DMS 273 (cell line): ENCODE measurements at regions not wholly inside any gene's neighbourhood (a gene's known extent, or its start where the extent isn't known, plus 50 kb on each side); places are given as distances from the start of the nearest gene placed in this dataset.

ENCODE experiments used
- DNase-seq: peaks from one replicate; lab custom pipeline; 2025; ENCODE audit not compliant: unreplicated experiment; lab: John Stamatoyannopoulos, UW

DNA sequence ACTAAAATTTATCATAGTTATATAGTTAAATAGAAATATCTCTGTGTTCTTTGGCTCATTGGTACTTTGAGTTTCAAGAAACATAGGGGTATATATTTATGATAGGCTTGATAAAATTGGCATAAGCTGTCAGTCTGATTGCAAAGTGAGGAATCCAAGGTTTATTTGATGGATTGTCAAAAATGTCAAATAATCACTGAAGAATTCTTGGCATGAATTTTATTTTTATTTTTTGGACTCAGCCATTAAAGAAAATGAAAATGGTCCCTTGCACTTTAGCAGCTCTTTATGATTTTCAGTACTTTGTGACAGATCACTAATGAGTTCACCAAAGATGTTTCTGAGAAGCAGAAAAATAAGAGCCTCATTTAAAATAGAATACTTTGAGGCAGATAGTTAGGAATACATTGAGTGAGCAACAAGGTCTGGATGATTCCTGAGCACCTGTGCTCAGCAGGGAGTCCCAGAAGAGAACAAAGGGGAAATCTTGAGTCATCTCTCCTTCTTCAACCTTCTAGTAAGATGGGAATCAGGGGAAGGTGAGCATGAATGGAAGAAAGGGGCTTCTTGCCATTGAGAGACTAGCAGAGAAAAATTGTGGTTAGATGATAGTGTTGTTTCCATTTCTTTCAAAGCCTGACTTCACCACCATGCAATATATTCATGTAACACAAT, 85.3 kb upstream of the VEPH1 start:
- no peak for DNase-seq

DNA sequence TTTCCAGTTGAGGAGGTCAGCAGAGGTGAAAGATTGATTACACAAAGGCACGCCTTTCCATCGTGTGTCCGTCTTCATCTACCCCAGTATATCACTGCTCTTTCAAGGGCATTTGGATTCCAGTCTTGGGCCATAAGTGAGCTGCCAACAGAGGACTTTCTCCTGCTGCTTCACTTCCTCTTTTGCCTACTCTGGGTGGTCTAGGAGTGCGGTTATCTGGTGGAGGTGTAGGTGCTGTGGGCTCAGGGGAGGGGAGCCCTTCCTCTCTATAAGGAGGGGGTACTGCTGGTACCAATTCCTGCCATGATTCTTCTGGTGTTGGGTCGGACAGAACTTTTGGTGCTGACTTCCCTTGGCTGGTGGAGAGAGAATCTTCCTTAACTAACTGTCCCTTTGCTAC, 83.1 kb upstream of the VEPH1 start:
- no peak for DNase-seq

DNA sequence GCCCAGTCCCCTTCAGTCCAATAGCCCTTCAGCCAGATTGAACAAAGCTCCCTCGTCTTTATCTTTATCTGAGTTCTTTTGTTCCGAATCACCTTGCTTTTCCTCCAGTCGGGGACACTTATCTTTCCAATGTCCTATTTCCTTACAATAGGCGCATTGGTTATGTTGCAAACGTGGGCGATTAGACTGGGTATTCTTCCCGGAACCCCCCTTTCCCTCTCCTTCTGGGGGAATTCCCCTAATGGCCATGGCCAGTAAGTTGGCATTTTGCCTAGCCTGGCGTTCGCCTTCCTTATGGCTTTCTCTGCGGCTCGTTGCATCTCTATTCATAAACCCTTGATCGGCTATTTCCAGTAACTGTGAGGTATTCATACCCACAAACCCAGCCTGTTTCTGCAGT, 82.2 kb upstream of the VEPH1 start:
- DNase-seq, result no peak

DNA sequence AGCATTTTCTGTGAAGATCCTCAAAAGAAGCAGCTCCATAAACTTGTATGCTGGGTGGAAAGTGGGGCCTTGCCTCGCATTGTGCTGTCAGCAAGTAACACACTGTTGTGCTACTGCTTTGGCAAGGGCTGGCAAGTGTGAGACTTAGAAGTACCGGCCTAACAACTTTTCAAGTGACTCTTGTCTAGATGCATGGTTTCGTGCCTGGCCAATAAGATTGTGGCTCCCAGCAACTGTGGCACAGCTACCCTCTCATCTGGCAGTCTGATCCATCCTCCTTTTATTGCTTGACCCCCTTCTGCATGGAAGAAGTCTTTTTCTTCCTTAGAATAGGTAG, 79.4 kb upstream of the VEPH1 start:
- no peak for DNase-seq

DNA sequence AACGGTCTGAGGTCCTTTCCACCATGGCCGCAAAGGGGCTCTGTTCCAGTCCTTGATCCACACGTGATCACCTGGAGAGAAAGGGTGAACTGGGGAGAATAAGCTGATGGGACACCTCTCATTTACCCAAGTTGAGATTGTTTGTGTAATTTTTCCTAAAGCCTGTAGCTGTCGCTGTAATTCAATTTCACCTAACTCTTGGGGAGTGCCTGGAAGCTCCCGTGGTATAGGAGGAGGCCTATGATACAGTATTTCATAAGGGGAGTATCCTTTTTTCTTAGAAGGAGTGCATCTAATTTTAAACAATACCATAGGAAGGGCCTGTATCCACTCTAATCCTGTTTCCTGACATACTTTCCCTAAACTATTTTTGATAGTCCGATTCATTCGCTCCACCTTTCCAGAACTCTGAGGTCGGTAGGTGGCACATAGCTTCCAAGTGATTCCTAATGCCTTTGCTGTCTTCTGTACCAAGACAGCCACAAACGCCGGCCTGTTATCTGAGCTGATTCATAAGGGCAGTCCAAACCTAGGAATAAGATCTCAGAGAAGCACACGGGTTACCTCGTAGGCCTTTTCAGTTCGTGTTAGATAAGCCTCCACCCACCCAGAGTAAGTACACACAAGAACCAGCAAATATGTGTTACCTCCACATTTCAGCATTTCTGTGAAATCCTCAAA, 78.9 kb upstream of the VEPH1 start:
- DNase-seq, result peak; percentile 20

DNA sequence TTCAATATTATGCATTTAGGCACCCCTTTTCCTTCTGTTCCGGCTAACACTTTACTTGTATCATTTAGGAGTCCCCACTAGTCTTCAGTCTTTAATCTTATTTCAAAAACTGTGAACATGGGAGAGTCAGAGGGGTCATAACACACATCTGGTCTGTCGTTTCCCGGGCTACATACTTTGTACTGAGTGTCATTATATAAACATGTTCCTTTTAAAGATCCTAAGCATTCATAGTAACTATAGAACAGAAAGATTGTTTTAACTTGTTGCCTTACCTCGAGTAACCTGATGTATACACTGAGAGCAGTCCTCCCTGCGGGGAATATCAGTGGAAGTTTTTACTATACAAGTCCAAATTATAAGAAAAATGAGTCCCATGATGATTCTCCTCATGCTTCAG, 78.2 kb upstream of the VEPH1 start:
- DNase-seq, result no peak

DNA sequence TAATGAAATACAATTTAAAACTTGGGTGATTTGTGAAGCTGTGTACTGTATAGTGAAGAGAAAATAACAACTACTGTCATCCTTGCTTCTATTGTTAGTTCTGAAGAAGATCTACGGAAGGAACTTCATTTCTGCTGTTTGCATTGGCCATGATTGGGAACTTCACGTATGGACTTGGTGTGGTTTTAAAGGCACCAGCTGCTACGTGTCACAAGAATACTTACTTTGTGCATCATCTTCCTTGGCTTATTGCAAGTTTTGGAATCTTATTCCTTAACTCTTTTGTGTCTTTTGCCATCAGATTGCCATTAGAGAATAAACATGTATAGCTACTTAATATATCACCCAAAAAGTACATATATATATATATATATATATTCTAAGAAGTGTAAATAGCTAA, 75.0 kb upstream of the VEPH1 start:
- DNase-seq, result no peak

DNA sequence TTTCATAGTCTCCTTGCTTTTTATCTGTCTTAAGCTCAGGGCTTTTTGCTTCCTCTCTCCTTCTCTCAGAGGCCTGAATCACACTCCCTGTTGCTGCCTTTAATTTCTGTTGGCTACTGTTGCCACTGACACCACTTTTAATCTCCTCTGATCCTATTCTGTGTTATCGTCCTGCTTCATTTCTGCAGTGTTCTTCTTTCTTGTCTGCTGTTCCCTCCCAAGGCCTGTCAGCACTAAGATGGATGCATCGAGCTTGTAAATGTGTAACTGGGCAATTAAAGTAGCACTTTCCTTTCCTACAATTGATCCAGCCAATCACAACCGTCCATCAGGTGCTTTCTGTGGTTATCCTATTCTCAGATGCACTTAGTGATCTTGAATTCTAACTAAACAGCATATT, 71.3 kb upstream of the VEPH1 start:
- no peak for DNase-seq

DNA sequence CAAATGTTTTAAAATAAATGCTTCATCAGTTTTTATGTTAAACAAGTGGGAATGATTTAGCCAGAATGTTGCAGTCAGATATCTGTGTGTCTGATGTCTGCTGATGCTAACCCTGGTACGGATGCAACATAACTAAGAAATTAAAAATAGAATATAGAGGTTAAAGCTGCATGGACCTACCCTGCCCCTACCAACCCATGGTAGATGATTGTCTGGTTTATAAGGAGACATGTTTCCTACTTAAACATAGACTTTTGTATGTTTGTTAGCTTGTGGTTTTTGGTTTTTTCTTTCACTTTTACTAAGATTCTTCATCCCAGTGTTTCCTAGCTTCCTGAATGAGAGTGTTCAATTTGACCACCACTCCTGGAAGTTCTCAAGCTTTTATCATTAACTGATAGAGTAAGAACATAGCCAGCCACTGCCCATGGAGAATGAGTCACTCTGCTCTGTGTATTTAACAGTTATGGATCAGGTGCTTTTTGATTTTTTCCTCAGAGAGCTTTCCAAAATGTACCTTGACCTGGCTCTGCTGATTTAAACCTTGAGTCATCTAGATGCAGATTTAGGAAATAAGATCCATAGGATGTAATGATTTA, 70.7 kb upstream of the VEPH1 start:
- DNase-seq, result no peak

DNA sequence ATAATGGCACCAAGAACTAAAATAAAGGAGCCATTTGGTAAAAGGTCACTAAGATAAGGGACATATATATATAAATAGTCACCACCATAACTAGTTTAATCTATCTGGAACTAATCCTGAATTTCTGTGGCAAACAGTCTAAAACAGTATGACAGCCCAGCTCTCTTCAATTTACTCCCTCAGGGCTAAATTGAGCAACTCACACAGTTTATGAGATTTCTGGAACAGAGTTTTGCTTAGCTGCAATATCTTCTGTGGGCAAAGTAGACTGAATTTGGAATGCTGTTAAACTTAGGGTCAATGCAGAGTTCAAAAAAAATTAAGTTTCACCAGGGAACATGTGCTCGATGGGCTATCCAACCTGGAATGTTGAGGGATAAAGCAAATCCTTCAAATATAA, 70.1 kb upstream of the VEPH1 start:
- no peak for DNase-seq

DNA sequence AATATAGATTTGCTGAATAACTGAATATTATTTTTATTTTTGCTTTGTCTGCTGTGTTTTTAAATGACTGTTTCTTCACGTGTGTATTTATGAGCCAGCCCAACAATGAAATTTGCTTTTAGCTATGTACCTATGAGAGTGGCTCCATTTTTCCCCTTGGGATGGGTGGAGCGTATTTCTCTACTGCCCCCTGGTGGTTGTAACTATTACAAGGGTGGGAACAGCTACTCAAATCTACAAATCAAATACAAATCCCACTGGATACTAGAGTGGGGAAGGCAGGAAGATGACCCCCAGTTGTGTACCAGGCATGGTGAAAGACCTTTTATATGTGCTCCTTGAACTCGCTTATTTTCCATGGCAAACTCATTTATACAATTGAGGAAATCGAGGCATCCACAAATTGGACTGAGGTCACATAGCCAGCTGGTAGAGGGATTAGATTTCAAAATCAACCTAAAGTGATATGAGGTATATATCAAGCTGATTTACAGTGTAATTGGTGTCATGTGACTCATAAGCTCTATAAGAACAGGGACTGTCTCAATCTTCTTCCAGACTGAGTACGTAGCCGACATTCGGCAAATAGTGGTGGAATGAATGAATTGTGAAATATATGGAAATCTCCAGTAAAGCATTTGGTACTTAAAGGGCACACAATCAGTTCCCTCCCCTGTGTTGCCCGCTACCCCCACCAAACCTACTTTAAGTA, 69.5 kb upstream of the VEPH1 start:
- DNase-seq, result peak; percentile 82

DNA sequence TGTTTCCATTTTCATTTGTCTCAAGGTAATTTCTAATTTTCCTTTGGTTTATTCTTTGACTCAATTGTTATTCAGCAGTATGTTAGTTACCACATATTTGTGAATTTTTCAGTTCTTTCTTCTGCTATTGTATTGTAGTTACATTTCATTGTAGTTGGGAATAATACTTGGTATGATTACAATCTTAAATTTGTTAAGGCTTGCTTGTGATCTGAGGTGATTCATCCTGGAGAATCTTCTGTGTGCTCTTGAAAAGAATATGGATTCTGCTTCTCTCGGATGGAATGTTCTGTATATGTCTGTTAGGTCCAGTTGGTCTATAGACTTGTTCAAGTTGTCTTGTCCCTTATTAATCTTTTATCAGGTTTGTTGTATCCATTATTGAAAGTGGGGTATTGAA, 63.4 kb upstream of the VEPH1 start:
- DNase-seq, result no peak

DNA sequence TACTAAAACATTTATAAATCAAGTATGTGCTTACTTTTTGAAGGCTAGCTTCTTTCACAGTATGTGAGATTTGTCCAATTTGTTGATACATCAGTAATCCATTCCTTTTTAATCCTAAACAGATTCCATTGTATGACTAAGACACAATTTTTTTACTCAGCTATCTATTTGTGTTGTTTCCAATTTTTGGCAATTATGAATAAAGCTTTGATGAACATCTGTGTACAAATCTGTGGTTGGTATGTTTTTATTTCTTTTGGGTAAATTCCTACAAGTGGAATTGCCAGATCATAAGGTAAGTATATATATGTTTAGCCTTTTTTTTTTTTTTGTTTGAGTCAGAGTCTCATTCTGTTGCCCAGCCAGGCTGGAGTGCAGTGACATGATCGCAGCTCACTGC, 56.2 kb upstream of the VEPH1 start:
- DNase-seq, result no peak
